WTC11 (cell line): ENCODE measurements at regions not wholly inside any gene's neighbourhood (a gene's known extent, or its start where the extent isn't known, plus 50 kb on each side); places are given as distances from the start of the nearest gene placed in this dataset.

ENCODE experiments used
- ATAC-seq: fragments of 200-7000 bp; cut with Tn5 transposase; 2 replicates; pipeline ENCODE4 v1.10.0; 2021; ENCODE audit warnings: mild to moderate bottlenecking, moderate library complexity
- CTCF ChIA-PET: fragments of 300-600 bp; sonication (Branson Sonifier 250); formaldehyde crosslinking; loops from one replicate; lab custom pipeline; 2021; ENCODE audit warnings: antibody characterized with exemption; lab: Charles Lee
- POLR2A ChIA-PET: fragments of 350-600 bp; sonication (Branson Sonifier 250); formaldehyde crosslinking; loops from one replicate; lab custom pipeline; 2021; ENCODE audit warnings: antibody characterized with exemption; lab: Charles Lee
- DNase-seq: peaks from one replicate; pipeline ENCODE4 v3.0.0; 2021; ENCODE audit warnings: low spot score
- H3K27ac Mint-ChIP-seq: 2 replicates; pipeline ENCODE4 v1.8.0; 2021; ENCODE audit warnings: mixed read lengths
- H3K27me3 Mint-ChIP-seq: 2 replicates; pipeline ENCODE4 v1.8.0; 2021; ENCODE audit warnings: low read depth, mild to moderate bottlenecking, moderate library complexity, mixed read lengths
- H3K36me3 Mint-ChIP-seq: 2 replicates; pipeline ENCODE4 v1.8.0; 2021; ENCODE audit warnings: mixed read lengths
- H3K4me1 Mint-ChIP-seq: 2 replicates; pipeline ENCODE4 v1.8.0; 2022; ENCODE audit warnings: mixed read lengths
- H3K4me3 Mint-ChIP-seq: 2 replicates; pipeline ENCODE4 v1.8.0; 2021; ENCODE audit warnings: mild to moderate bottlenecking, moderate library complexity, mixed read lengths
- H3K9me3 Mint-ChIP-seq: 2 replicates; pipeline ENCODE4 v1.8.0; 2021; ENCODE audit warnings: mixed read lengths
- FOXP1 ChIP-seq: sonication (generic); formaldehyde crosslinking; IDR thresholded peaks from 2 replicates; pipeline ENCODE4 v1.8.0; 2022; ENCODE audit warnings: missing genetic modification reagents, mild to moderate bottlenecking, moderate library complexity, borderline replicate concordance
- GTF2I ChIP-seq: fragments of 250-450 bp; sonication (Bioruptor Pico); conservative IDR thresholded peaks from 2 replicates; pipeline ENCODE4 v1.4.0; 2021; ENCODE audit warnings: mild to moderate bottlenecking
- KAT7 ChIP-seq: sonication (generic); formaldehyde crosslinking; IDR thresholded peaks from 2 replicates; pipeline ENCODE4 v1.8.1; 2023; ENCODE audit warnings: missing genetic modification reagents, mild to moderate bottlenecking, borderline replicate concordance
- NR1H2 ChIP-seq: sonication (generic); formaldehyde crosslinking; IDR thresholded peaks from 2 replicates; pipeline ENCODE4 v1.9.0; 2021; ENCODE audit warnings: mild to moderate bottlenecking, moderate library complexity, missing genetic modification reagents
- RELA ChIP-seq: sonication (generic); formaldehyde crosslinking; IDR thresholded peaks from 2 replicates; pipeline ENCODE4 v1.8.1; 2022; ENCODE audit warnings: missing genetic modification reagents, mild to moderate bottlenecking, borderline replicate concordance
- SOX15 ChIP-seq: fragments of 250-450 bp; sonication (Bioruptor Pico); IDR thresholded peaks from 2 replicates; pipeline ENCODE4 v1.9.0; 2021; ENCODE audit warnings: mild to moderate bottlenecking
- TEAD1 ChIP-seq: sonication (generic); formaldehyde crosslinking; IDR thresholded peaks from 2 replicates; pipeline ENCODE4 v1.8.0; 2022; ENCODE audit warnings: mild to moderate bottlenecking, missing genetic modification reagents
- TF ChIP-seq, protein P1 (sequence below): sonication (generic); formaldehyde crosslinking; IDR thresholded peaks from 2 replicates; pipeline ENCODE4 v1.8.1; 2022; ENCODE audit warnings: low read depth, missing genetic modification reagents, borderline replicate concordance
- TF ChIP-seq, protein P2 (sequence below): sonication (generic); formaldehyde crosslinking; IDR thresholded peaks from 2 replicates; pipeline ENCODE4 v1.8.0; 2023; ENCODE audit warnings: missing genetic modification reagents, mild to moderate bottlenecking, borderline replicate concordance
- TF ChIP-seq, protein P3 (sequence below): sonication (generic); formaldehyde crosslinking; IDR thresholded peaks from 2 replicates; pipeline ENCODE4 v1.8.0; 2022; ENCODE audit warnings: mild to moderate bottlenecking, missing genetic modification reagents
- TF ChIP-seq, protein P4 (sequence below): fragments of 250-450 bp; sonication (Bioruptor Pico); IDR thresholded peaks from 2 replicates; pipeline ENCODE4 v1.9.0; 2021; ENCODE audit warnings: mild to moderate bottlenecking, borderline replicate concordance
- TF ChIP-seq, protein P5 (sequence below): sonication (generic); formaldehyde crosslinking; IDR thresholded peaks from 2 replicates; pipeline ENCODE4 v1.8.0; 2023; ENCODE audit warnings: mild to moderate bottlenecking, missing genetic modification reagents
- TF ChIP-seq, protein P6 (sequence below): sonication (generic); formaldehyde crosslinking; IDR thresholded peaks from 2 replicates; pipeline ENCODE4 v1.8.1; 2023; ENCODE audit warnings: mild to moderate bottlenecking, moderate library complexity, missing genetic modification reagents
- TF ChIP-seq, protein P7 (sequence below): sonication (generic); formaldehyde crosslinking; IDR thresholded peaks from 2 replicates; pipeline ENCODE4 v1.8.1; 2023; ENCODE audit warnings: mild to moderate bottlenecking, missing genetic modification reagents, moderate library complexity
- TF ChIP-seq, protein P8 (sequence below): sonication (generic); formaldehyde crosslinking; IDR thresholded peaks from 2 replicates; pipeline ENCODE4 v1.8.1; 2022; ENCODE audit warnings: low read depth, mild to moderate bottlenecking, moderate library complexity, missing genetic modification reagents, borderline replicate concordance

DNA sequence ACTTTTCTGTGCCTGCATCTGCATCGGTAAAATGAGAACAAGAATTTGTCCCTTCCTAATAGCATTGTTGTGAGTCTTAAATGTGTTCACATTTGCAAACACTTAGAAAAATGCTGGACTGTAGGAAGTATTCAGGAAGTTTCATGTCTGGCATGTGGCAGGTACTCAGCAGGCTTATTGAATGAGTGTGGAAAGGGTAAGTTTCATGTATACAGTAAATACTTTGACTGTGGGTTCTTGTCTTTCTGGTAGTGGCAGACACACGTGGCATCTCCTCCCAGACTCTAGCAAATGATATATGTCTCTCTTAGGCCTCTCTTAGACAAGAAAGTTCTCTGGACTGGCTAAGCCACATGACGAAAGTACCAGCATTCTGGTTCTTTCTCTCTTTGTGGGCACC is 179.2 kb downstream of the C11orf91 start (continued):
- TF ChIP-seq, protein P1, sequence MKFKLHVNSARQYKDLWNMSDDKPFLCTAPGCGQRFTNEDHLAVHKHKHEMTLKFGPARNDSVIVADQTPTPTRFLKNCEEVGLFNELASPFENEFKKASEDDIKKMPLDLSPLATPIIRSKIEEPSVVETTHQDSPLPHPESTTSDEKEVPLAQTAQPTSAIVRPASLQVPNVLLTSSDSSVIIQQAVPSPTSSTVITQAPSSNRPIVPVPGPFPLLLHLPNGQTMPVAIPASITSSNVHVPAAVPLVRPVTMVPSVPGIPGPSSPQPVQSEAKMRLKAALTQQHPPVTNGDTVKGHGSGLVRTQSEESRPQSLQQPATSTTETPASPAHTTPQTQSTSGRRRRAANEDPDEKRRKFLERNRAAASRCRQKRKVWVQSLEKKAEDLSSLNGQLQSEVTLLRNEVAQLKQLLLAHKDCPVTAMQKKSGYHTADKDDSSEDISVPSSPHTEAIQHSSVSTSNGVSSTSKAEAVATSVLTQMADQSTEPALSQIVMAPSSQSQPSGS = no peak

DNA sequence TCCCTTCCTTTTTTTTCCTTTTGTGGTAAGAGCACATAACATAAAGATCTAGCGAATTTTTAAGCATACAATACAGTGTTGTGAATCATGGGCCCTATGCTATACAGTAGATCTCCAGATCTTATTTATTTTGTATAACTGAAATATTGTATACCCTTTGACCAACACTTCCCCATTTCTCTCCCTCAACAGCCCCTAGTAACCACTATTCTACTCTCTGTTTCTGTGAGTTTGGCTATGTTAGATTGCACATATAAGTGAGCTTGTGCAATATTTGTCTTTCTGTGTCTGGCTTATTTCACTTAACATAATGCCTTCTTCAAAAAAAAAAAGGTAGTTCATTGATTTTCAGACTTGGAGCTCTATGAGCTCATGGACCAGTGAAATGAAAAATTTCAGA is 180.5 kb downstream of the C11orf91 start:
- no peaks in the 10 kb centered on the region for H3K9me3 Mint-ChIP-seq
- no peaks in the 10 kb centered on the region for H3K36me3 Mint-ChIP-seq
- POLR2A ChIA-PET = no interaction called here
- TF ChIP-seq, protein P2, sequence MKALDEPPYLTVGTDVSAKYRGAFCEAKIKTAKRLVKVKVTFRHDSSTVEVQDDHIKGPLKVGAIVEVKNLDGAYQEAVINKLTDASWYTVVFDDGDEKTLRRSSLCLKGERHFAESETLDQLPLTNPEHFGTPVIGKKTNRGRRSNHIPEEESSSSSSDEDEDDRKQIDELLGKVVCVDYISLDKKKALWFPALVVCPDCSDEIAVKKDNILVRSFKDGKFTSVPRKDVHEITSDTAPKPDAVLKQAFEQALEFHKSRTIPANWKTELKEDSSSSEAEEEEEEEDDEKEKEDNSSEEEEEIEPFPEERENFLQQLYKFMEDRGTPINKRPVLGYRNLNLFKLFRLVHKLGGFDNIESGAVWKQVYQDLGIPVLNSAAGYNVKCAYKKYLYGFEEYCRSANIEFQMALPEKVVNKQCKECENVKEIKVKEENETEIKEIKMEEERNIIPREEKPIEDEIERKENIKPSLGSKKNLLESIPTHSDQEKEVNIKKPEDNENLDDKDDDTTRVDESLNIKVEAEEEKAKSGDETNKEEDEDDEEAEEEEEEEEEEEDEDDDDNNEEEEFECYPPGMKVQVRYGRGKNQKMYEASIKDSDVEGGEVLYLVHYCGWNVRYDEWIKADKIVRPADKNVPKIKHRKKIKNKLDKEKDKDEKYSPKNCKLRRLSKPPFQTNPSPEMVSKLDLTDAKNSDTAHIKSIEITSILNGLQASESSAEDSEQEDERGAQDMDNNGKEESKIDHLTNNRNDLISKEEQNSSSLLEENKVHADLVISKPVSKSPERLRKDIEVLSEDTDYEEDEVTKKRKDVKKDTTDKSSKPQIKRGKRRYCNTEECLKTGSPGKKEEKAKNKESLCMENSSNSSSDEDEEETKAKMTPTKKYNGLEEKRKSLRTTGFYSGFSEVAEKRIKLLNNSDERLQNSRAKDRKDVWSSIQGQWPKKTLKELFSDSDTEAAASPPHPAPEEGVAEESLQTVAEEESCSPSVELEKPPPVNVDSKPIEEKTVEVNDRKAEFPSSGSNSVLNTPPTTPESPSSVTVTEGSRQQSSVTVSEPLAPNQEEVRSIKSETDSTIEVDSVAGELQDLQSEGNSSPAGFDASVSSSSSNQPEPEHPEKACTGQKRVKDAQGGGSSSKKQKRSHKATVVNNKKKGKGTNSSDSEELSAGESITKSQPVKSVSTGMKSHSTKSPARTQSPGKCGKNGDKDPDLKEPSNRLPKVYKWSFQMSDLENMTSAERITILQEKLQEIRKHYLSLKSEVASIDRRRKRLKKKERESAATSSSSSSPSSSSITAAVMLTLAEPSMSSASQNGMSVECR (CRISPR knock-in tag) = no peak
- TF ChIP-seq, protein P3, sequence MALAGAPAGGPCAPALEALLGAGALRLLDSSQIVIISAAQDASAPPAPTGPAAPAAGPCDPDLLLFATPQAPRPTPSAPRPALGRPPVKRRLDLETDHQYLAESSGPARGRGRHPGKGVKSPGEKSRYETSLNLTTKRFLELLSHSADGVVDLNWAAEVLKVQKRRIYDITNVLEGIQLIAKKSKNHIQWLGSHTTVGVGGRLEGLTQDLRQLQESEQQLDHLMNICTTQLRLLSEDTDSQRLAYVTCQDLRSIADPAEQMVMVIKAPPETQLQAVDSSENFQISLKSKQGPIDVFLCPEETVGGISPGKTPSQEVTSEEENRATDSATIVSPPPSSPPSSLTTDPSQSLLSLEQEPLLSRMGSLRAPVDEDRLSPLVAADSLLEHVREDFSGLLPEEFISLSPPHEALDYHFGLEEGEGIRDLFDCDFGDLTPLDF (CRISPR knock-in tag) = no peak
- no peak for TF ChIP-seq GTF2I (CRISPR knock-in tag)
- TF ChIP-seq NR1H2 (CRISPR knock-in tag) = no peak
- TF ChIP-seq, protein P4, sequence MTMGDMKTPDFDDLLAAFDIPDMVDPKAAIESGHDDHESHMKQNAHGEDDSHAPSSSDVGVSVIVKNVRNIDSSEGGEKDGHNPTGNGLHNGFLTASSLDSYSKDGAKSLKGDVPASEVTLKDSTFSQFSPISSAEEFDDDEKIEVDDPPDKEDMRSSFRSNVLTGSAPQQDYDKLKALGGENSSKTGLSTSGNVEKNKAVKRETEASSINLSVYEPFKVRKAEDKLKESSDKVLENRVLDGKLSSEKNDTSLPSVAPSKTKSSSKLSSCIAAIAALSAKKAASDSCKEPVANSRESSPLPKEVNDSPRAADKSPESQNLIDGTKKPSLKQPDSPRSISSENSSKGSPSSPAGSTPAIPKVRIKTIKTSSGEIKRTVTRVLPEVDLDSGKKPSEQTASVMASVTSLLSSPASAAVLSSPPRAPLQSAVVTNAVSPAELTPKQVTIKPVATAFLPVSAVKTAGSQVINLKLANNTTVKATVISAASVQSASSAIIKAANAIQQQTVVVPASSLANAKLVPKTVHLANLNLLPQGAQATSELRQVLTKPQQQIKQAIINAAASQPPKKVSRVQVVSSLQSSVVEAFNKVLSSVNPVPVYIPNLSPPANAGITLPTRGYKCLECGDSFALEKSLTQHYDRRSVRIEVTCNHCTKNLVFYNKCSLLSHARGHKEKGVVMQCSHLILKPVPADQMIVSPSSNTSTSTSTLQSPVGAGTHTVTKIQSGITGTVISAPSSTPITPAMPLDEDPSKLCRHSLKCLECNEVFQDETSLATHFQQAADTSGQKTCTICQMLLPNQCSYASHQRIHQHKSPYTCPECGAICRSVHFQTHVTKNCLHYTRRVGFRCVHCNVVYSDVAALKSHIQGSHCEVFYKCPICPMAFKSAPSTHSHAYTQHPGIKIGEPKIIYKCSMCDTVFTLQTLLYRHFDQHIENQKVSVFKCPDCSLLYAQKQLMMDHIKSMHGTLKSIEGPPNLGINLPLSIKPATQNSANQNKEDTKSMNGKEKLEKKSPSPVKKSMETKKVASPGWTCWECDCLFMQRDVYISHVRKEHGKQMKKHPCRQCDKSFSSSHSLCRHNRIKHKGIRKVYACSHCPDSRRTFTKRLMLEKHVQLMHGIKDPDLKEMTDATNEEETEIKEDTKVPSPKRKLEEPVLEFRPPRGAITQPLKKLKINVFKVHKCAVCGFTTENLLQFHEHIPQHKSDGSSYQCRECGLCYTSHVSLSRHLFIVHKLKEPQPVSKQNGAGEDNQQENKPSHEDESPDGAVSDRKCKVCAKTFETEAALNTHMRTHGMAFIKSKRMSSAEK = no peak
- TF ChIP-seq, protein P5, sequence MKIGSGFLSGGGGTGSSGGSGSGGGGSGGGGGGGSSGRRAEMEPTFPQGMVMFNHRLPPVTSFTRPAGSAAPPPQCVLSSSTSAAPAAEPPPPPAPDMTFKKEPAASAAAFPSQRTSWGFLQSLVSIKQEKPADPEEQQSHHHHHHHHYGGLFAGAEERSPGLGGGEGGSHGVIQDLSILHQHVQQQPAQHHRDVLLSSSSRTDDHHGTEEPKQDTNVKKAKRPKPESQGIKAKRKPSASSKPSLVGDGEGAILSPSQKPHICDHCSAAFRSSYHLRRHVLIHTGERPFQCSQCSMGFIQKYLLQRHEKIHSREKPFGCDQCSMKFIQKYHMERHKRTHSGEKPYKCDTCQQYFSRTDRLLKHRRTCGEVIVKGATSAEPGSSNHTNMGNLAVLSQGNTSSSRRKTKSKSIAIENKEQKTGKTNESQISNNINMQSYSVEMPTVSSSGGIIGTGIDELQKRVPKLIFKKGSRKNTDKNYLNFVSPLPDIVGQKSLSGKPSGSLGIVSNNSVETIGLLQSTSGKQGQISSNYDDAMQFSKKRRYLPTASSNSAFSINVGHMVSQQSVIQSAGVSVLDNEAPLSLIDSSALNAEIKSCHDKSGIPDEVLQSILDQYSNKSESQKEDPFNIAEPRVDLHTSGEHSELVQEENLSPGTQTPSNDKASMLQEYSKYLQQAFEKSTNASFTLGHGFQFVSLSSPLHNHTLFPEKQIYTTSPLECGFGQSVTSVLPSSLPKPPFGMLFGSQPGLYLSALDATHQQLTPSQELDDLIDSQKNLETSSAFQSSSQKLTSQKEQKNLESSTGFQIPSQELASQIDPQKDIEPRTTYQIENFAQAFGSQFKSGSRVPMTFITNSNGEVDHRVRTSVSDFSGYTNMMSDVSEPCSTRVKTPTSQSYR (CRISPR knock-in tag) = no peak
- TF ChIP-seq, protein P6, sequence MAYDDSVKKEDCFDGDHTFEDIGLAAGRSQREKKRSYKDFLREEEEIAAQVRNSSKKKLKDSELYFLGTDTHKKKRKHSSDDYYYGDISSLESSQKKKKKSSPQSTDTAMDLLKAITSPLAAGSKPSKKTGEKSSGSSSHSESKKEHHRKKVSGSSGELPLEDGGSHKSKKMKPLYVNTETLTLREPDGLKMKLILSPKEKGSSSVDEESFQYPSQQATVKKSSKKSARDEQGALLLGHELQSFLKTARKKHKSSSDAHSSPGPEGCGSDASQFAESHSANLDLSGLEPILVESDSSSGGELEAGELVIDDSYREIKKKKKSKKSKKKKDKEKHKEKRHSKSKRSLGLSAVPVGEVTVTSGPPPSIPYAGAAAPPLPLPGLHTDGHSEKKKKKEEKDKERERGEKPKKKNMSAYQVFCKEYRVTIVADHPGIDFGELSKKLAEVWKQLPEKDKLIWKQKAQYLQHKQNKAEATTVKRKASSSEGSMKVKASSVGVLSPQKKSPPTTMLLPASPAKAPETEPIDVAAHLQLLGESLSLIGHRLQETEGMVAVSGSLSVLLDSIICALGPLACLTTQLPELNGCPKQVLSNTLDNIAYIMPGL (CRISPR knock-in tag) = no peak
- no peak for TF ChIP-seq TEAD1 (CRISPR knock-in tag)
- TF ChIP-seq RELA (CRISPR knock-in tag) = no peak
- TF ChIP-seq KAT7 (CRISPR knock-in tag) = no peak
- no peak for TF ChIP-seq SOX15
- TF ChIP-seq FOXP1 (CRISPR knock-in tag) = no peak
- TF ChIP-seq, protein P7, sequence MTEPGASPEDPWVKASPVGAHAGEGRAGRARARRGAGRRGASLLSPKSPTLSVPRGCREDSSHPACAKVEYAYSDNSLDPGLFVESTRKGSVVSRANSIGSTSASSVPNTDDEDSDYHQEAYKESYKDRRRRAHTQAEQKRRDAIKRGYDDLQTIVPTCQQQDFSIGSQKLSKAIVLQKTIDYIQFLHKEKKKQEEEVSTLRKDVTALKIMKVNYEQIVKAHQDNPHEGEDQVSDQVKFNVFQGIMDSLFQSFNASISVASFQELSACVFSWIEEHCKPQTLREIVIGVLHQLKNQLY (CRISPR knock-in tag) = no peak
- TF ChIP-seq, protein P8, sequence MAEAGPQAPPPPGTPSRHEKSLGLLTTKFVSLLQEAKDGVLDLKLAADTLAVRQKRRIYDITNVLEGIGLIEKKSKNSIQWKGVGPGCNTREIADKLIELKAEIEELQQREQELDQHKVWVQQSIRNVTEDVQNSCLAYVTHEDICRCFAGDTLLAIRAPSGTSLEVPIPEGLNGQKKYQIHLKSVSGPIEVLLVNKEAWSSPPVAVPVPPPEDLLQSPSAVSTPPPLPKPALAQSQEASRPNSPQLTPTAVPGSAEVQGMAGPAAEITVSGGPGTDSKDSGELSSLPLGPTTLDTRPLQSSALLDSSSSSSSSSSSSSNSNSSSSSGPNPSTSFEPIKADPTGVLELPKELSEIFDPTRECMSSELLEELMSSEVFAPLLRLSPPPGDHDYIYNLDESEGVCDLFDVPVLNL = no peak
- TF ChIP-seq, all 79 proteins: peak for 0
- CTCF ChIA-PET = no interaction called here
- peaks cover 8% of the 10 kb centered on the region for H3K4me1 Mint-ChIP-seq
- no peak for ATAC-seq
- H3K4me3 Mint-ChIP-seq = no peak overlapping the region
- DNase-seq = no peak
- no peak overlapping the region for H3K27ac Mint-ChIP-seq
- H3K27me3 Mint-ChIP-seq = no peaks in the 10 kb centered on the region
